ENCODE measurements at regions not wholly inside any gene's neighbourhood (a gene's known extent, or its start where the extent isn't known, plus 50 kb on each side); places are given as distances from the start of the nearest gene placed in this dataset.

DNA sequence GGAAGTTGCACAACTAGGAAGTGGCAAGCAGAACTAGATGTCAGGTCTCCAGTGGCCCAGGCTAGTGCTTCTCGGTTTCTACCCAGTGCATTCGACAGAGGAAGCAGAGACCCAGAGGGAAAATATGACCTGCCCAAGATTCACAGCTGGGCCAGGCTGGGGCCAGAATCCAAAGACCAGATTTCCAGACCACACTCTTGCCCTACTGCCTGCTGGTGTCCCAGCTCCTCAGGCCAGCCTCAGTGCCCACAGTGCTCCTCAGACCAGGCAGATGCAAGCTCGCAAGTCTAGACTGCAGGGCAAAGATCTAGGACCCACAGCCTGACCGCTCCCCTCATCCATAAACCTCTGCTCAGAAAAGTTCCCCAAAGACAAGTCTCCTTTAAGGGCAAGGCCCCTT is 262.6 kb downstream of the BUD13 start:
- TF ChIP-seq, protein P1, sequence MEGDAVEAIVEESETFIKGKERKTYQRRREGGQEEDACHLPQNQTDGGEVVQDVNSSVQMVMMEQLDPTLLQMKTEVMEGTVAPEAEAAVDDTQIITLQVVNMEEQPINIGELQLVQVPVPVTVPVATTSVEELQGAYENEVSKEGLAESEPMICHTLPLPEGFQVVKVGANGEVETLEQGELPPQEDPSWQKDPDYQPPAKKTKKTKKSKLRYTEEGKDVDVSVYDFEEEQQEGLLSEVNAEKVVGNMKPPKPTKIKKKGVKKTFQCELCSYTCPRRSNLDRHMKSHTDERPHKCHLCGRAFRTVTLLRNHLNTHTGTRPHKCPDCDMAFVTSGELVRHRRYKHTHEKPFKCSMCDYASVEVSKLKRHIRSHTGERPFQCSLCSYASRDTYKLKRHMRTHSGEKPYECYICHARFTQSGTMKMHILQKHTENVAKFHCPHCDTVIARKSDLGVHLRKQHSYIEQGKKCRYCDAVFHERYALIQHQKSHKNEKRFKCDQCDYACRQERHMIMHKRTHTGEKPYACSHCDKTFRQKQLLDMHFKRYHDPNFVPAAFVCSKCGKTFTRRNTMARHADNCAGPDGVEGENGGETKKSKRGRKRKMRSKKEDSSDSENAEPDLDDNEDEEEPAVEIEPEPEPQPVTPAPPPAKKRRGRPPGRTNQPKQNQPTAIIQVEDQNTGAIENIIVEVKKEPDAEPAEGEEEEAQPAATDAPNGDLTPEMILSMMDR (IDR thresholded peaks at IDR 0.05; ENCODE audit: low read length) = no peak
- no peak for TF ChIP-seq EZH2 (IDR thresholded peaks at IDR 0.05; ENCODE audit: borderline replicate concordance, low read length)

Data from OCI-LY1 (cell line).